ENCODE measurements at regions not wholly inside any gene's neighbourhood (a gene's known extent, or its start where the extent isn't known, plus 50 kb on each side); places are given as distances from the start of the nearest gene placed in this dataset.

DNA sequence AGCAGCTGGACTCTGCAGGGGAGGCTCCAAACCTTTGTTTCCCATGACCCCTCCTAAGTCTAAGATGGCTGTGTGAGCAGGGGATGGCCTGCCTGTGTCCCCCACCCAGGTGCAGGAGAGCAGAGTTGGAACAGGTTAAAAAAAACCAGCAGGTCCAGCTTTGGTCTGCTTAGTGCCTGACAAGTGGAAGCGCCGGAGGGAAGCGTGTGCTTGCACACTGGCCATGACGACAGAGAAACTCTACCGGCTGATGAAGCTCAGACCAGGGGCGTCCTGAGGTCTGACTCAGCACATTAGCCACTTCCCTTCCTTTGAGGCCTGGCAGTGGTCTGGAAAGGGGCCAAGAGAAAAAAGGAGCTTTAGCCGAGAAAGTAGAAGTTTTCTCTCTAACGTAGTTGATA, 280.1 kb downstream of the VRK1 start:
- TF ChIP-seq POLR2A (IDR thresholded peaks at IDR 0.05) (no peak), POLR2AphosphoS5 (IDR thresholded peaks at IDR 0.05) (no peak)
- TF ChIP-seq, protein P1, sequence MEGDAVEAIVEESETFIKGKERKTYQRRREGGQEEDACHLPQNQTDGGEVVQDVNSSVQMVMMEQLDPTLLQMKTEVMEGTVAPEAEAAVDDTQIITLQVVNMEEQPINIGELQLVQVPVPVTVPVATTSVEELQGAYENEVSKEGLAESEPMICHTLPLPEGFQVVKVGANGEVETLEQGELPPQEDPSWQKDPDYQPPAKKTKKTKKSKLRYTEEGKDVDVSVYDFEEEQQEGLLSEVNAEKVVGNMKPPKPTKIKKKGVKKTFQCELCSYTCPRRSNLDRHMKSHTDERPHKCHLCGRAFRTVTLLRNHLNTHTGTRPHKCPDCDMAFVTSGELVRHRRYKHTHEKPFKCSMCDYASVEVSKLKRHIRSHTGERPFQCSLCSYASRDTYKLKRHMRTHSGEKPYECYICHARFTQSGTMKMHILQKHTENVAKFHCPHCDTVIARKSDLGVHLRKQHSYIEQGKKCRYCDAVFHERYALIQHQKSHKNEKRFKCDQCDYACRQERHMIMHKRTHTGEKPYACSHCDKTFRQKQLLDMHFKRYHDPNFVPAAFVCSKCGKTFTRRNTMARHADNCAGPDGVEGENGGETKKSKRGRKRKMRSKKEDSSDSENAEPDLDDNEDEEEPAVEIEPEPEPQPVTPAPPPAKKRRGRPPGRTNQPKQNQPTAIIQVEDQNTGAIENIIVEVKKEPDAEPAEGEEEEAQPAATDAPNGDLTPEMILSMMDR (IDR thresholded peaks at IDR 0.05), result no peak

Data from prostate gland (tissue), 2 donors.